Right renal pelvis (tissue), 4 donors: ENCODE measurements at regions not wholly inside any gene's neighbourhood (a gene's known extent, or its start where the extent isn't known, plus 50 kb on each side); places are given as distances from the start of the nearest gene placed in this dataset.

Experiments
- DNase-seq, 4 donors: peaks; one replicate each; pipeline ENCODE4 v3.0.0-alpha.2; 2013; ENCODE audit warnings: low read depth in 4 of 4, low spot score in 3 of 4, missing footprints in 1 of 4

GRCh38 chr22:47232753-47233152, 470.3 kb downstream of the TBC1D22A start:
- no peak for DNase-seq

- no peak for DNase-seq
Observed at GRCh38 chr22:47232197-47232596, 469.7 kb downstream of the TBC1D22A start.

DNA sequence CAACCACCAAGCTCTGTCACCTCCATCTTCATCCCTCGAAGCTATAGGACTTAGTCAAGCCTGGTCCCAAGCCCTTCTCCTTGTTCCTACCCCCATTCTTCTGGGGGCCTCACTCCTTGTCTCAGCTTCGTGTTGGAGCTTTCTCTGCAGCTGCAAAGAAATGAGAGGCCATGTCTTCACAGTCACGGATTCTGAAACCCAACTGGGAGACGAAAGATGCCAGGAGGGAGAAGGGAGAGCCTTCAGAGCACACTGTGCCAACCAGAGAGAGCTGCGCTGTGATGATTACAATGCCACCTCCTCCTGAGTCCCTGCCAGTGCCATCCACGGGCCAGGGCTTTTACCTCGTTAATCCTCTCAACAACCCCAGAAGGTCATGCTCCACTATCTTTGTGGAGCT, 469.3 kb downstream of the TBC1D22A start:
- no peak for DNase-seq

GRCh38 chr22:47230741-47231140, 468.3 kb downstream of the TBC1D22A start:
- no peak for DNase-seq

GRCh38 chr22:47230251-47230650, 467.8 kb downstream of the TBC1D22A start:
- no peak for DNase-seq

DNA sequence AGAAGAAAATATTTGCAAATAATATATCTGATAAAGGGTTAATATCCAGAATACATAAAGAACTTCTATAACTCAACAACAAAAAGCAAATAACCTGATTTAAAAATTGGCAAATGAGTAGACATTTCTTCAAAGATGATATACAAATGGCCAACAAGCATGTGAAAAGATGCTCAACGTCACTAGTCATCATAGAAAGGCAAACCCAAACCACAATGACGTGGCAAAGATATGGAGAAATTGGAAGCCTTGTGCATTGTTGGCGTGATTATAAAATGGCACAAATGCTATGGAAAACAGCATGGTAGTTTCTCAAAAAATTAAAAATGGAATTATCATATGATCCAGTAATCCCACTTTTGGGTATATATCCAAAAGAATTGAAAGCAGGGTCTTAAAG, 466.3 kb downstream of the TBC1D22A start:
- DNase-seq: no peak

- no peak for DNase-seq
Observed at GRCh38 chr22:47225931-47226633, 463.6 kb downstream of the TBC1D22A start.

GRCh38 chr22:47225080-47225930, 462.9 kb downstream of the TBC1D22A start:
- no peak for DNase-seq
